HG03457 (cell line): ENCODE measurements at regions not wholly inside any gene's neighbourhood (a gene's known extent, or its start where the extent isn't known, plus 50 kb on each side); places are given as distances from the start of the nearest gene placed in this dataset.

Source experiments
- ATAC-seq: cut with Tn5 transposase; IDR thresholded peaks from one replicate; pipeline ENCODE4 v1.9.1; 2021; ENCODE audit warnings: moderate number of reproducible peaks; ENCODE audit not compliant: unreplicated experiment

DNA sequence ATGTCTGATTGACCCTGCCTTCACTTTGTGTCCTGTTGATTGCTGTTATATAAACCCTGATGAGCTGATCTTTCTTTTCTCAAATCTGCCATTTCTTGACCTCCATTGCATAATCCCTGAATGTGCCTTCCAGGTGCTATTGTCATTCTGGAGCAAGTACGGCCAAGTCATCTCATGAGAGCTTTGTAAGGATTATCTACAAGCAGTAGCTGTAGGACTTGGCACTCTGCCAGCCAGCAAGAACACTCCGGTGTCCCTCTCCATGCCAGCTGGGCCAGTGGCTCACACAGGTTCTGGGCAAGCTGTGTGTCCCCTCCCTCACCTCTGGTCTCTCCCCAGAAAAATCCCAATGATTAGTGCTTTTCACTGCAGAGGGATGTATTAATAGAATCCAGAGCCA lies 348.1 kb downstream of the FOXO1 start:
- ATAC-seq: no peak

DNA sequence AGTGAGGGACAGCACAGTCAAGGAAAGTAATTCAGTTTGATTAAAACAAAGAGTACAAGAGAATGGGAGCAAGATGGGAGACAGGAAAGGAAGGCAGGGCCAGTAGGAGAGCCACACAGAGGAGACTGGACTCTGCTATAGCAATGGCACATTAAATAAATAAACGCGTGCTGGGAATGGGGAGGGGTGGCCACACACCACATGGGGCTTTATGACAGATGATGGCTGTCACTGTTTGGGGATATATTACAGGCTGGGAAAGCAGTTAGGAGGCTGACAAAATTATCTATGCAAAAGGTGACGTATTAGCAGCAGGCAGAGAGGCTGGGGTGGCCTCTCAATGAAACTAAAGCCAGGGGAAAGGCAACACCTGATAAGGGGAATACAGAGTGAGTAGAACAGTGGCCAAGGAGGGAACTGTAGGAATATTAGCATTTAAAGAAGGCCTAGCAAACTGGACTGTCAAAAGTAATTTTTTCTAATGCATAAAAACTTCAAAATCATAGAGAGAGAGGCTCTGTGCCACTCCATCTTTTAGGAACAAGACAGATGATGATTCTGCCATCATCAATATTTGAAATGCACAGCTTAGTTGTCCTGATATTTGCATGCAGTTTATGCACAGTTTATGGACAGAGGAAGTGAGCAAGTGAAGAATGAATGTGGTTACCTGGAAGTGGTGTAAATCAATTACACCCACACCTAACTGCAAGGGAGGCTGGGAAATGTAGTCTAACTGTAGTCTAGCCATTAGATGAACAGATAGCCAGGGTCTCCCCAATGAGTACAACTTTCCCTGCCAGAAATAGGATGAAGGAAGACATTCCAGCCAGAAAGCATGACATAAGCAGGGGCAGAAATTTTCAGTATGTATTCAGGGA lies 346.5 kb downstream of the FOXO1 start:
- no peak for ATAC-seq

- ATAC-seq: no peak
Measured at GRCh38 chr13:40328091-40328490, 338.4 kb downstream of the FOXO1 start.

- ATAC-seq: no peak
Measured at GRCh38 chr13:40329781-40330485, 336.5 kb downstream of the FOXO1 start.

DNA sequence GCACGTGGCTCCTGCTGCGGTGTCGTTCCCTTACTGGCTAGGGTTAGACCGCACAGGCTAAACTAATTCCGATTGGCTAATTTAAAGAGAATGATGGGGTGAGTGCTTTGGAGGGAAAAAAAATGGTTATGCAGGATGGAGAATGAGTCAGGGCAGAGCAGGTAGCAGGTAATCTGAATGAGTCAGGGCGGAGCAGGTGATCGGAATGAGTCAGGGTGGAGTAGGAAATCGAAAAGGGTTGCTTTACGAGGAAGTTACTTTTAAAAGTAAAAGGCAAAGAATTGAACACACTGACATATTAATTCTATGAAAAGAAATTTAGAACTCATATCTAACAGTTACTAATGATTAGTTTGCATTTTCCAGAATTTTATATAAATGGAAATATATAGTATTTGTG lies 335.5 kb downstream of the FOXO1 start:
- no peak for ATAC-seq

DNA sequence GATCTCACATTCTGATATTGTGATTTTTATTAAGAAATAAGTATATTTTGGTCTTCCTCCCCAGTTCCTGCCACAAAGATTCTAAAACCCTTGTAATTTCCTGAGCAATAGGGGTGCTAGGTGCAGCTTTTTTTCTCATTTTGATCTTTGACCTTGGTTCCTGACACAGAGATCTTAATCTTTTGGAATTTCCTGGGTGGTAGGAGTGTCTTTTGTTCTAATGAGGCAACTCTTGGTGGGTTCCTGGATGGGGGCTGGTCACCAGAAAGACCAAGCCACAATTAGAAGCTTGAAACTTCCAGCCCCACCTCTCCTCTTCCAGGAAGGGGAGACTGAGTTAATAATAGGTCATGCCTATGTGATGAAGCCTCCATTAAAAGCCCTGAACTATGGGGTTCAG lies 334.6 kb downstream of the FOXO1 start:
- no peak for ATAC-seq

- ATAC-seq: no peak
Measured at GRCh38 chr13:40333226-40333625, 333.2 kb downstream of the FOXO1 start.

- ATAC-seq: no peak
Measured at GRCh38 chr13:40334031-40334430, 332.4 kb downstream of the FOXO1 start.

DNA sequence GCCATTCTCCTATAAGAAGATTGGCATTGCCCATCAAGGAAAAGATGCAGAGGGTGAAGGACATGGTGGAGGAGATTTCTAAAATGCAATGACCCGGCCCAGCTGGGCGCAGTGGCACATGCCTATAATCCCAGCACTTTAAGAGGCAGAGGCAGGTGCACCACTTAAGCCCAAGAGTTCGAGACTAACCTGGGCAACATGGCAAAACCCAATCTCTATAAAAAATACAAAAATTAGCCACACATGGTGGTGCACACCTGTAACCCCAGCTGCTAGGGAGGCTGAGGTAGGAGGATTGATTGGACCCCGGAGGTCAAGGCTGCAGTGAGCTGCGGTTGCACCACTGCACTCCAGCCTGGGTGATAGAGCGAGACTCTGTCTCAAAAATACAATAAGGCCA lies 331.8 kb downstream of the FOXO1 start:
- no peak for ATAC-seq

DNA sequence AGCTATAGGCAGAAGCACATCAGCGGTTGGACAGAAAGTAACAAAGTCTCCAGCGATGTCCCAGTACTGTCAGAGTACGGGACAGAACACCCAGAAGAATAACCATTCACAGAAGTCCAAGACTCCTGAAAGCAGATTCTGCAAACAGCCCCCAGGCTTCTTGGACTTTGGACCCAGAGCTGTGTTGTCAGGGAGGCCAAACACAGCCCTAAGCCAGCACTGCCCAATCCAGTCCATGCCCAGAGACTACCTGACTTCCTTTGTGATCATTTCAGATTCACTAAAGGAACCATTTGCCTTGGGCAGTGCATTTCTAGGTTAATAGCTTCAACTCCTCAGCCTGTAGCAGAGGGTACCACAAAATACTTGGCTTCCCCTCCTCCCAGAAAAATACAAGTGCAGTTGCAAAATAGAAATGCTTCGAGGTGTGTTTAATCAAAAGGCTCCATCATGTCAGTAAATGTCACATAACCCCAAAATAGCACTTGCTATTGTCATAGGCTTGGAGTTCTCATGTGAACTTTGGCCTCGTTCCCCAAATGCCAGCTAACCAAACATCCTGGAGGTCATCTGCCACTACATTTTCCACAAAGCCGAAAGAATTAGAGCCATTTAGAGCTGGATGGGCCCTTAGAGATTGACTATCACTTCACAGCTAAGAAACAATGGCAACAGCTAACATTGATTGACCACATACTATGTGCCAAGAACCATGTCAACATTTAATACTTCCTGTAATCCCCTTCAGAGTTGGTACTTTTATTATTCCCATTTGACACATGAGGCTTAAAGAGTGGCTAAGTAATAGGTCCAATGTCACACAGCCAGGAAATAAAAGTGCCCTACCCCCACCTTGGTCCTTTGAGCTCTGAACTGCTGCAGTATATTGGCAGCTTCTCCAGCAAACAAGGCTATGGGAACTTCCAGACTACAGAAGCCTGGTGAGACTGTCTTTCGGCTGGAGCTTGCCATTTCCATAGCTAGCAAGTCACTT lies 329.9 kb downstream of the FOXO1 start:
- ATAC-seq: no peak

DNA sequence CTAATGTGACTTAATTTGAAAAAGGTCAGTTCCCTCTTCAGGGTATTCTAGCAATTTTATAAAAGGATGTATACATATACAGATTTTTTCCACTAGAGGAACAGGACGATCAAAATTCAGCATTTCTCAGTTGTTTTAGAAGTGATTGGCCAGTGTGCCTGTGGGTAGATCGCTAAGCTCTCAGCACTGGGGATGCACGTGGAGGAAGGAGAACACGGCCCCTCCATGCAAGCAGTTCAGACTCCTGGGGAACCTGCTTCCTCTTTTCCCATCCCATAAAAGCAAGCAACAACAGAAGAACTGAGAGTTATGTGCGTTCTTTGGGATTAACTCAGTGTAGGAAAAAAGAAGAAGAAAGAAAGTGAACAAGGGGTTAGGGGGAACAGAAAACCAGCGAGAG lies 328.8 kb downstream of the FOXO1 start:
- ATAC-seq: no peak

GRCh38 chr13:40338217-40338616 lies 328.2 kb downstream of the FOXO1 start:
- no peak for ATAC-seq

DNA sequence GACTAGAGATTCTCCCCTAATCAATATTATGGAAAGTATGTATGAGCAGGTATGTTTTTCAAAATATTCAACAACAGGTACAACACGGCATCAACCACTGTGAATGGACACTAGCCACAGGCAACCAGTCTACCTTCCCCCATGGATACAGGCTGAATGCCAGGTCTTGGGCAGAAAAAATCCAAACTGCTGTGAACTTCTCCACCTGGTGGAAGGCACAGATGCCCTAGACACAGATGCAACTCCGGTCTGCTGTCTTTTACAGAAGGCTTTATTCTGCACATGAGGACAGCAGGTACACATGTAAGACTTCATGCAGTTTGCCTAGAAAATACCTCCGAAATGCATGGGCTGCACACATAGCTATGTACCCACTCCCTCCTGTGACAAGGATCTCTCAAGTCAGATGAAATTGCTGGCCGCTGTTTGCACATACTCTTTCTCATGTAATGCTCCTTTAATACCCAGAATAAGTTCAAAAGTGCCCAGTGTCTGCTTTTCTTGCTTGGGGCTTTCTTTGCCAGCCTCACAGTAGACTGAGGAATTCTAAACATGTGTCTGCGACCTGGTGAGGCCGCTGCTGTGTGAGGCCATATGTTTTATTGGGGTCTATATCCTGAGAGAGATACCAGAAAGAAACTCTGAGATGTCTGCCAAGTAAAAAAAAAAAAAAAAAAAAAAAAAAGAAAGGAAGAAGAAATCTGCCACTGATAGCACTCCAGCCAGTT lies 325.9 kb downstream of the FOXO1 start:
- ATAC-seq: no peak

DNA sequence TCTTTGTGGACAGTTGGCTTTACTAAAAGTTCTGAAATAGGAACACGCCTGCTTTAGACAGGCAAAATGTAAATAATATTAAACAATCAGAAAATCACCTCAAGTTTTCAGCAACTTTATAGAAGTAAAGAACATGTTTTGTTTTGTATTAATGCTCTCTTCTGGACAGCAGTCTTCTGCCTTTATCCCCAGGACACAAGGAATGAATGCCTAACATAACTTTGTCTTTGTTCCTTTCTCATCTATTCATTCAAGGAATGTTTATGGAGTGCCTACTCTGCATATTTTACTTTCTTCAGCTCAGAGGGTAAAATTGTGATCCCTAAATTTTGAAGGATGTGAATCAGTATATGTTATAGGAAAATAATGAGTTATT lies 325.4 kb downstream of the FOXO1 start:
- no peak for ATAC-seq

DNA sequence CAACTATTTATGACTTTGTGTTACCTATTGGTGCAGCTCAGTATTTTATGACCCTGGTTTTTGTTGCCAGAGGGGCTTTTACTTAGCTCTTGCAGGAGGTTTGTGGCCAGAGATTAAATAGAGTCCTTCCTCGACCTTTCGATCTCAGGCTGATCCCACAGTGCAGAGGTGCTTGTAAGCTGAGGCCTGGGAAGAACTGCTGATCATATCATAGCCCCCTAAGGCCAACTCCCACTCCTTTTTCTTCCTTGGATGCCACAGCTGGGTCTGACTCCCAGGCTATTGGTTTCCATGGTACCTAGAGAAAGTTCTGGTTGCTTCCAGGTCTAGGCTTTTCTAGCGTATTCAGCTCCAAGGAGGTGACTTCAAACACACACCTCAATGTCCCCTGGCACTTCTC lies 324.9 kb downstream of the FOXO1 start:
- no peak for ATAC-seq

- ATAC-seq: no peak
Measured at GRCh38 chr13:40342461-40342860, 324.0 kb downstream of the FOXO1 start.

GRCh38 chr13:40342901-40343300 lies 323.5 kb downstream of the FOXO1 start:
- no peak for ATAC-seq

- ATAC-seq: no peak
Measured at GRCh38 chr13:40343550-40344269, 322.7 kb downstream of the FOXO1 start.

- no peak for ATAC-seq
Measured at GRCh38 chr13:40344270-40345148, 321.9 kb downstream of the FOXO1 start.
